Astrocyte (in vitro differentiated cells and primary cell): ENCODE measurements at regions not wholly inside any gene's neighbourhood (a gene's known extent, or its start where the extent isn't known, plus 50 kb on each side); places are given as distances from the start of the nearest gene placed in this dataset.

ENCODE experiments used
- DNase-seq: peaks from one replicate; pipeline ENCODE4 v3.0.0-alpha.2; 2010; ENCODE audit warnings: low read depth
- FAIRE-seq: peaks from 2 replicates; lab custom pipeline; 2011; peaks lifted over from hg19 to GRCh38; lab: Jason Lieb, UNC
- H2AFZ ChIP-seq: 2 replicates; pipeline ENCODE4 v1.6.0; 2012; ENCODE audit warnings: low read depth, low read length, inconsistent platforms
- H3K27ac ChIP-seq: 2 replicates; pipeline ENCODE4 v1.5.1; 2011; ENCODE audit warnings: low read depth, low read length, inconsistent platforms
- H3K27me3 ChIP-seq: 2 replicates; pipeline ENCODE4 v1.6.0; 2011; ENCODE audit warnings: low read length, inconsistent platforms; ENCODE audit not compliant: insufficient read depth
- H3K36me3 ChIP-seq: 2 replicates; pipeline ENCODE4 v1.5.1; 2011; ENCODE audit warnings: low read length, inconsistent platforms; ENCODE audit not compliant: insufficient read depth
- H3K4me1 ChIP-seq: 2 replicates; pipeline ENCODE4 v1.5.1; 2011; ENCODE audit warnings: low read length, inconsistent platforms; ENCODE audit not compliant: insufficient read depth
- H3K4me2 ChIP-seq: 2 replicates; pipeline ENCODE4 v1.6.0; 2012; ENCODE audit warnings: low read length, inconsistent platforms
- H3K4me3 ChIP-seq: 2 replicates; pipeline ENCODE4 v1.5.1; 2011; ENCODE audit warnings: low read depth, mild to moderate bottlenecking, low read length, inconsistent platforms; ENCODE audit not compliant: insufficient read depth
- H3K79me2 ChIP-seq: 2 replicates; pipeline ENCODE4 v1.6.0; 2012; ENCODE audit warnings: mild to moderate bottlenecking, low read length, inconsistent platforms; ENCODE audit not compliant: insufficient read depth
- H3K9ac ChIP-seq: 2 replicates; pipeline ENCODE4 v1.6.0; 2012; ENCODE audit warnings: mild to moderate bottlenecking, low read length, inconsistent platforms
- H3K9me3 ChIP-seq: 2 replicates; pipeline ENCODE4 v1.5.1; 2012; ENCODE audit warnings: low read depth, mild to moderate bottlenecking, low read length, inconsistent platforms; ENCODE audit not compliant: insufficient read depth
- H4K20me1 ChIP-seq: 2 replicates; pipeline ENCODE4 v1.6.0; 2012; ENCODE audit warnings: low read length, inconsistent platforms; ENCODE audit not compliant: insufficient read depth
- H3K27ac Mint-ChIP-seq: one replicate; pipeline ENCODE4 v1.8.0; 2021; ENCODE audit warnings: mild to moderate bottlenecking, mixed read lengths; ENCODE audit not compliant: unreplicated experiment
- H3K27me3 Mint-ChIP-seq: one replicate; pipeline ENCODE4 v1.8.0; 2021; ENCODE audit warnings: low read depth, mixed read lengths; ENCODE audit not compliant: unreplicated experiment
- H3K36me3 Mint-ChIP-seq: one replicate; pipeline ENCODE4 v1.8.0; 2021; ENCODE audit warnings: low read depth, mixed read lengths; ENCODE audit not compliant: unreplicated experiment
- H3K4me1 Mint-ChIP-seq: one replicate; pipeline ENCODE4 v1.8.0; 2021; ENCODE audit warnings: low read depth, mixed read lengths; ENCODE audit not compliant: unreplicated experiment
- H3K4me3 Mint-ChIP-seq: one replicate; pipeline ENCODE4 v1.8.0; 2021; ENCODE audit warnings: mild to moderate bottlenecking, moderate library complexity, mixed read lengths; ENCODE audit not compliant: unreplicated experiment
- H3K9me3 Mint-ChIP-seq: one replicate; pipeline ENCODE4 v1.8.0; 2021; ENCODE audit warnings: mild to moderate bottlenecking, mixed read lengths; ENCODE audit not compliant: unreplicated experiment
- CTCF ChIP-seq: IDR thresholded peaks from 2 replicates; pipeline ENCODE4 v1.5.1; 2011; ENCODE audit warnings: low read depth, mild to moderate bottlenecking, inconsistent platforms, low read length, moderate library complexity; ENCODE audit not compliant: insufficient read depth
- EZH2 ChIP-seq: IDR thresholded peaks from 2 replicates; pipeline ENCODE4 v1.6.1; 2012; ENCODE audit warnings: mild to moderate bottlenecking, low read length, inconsistent platforms; ENCODE audit not compliant: insufficient read depth

DNA sequence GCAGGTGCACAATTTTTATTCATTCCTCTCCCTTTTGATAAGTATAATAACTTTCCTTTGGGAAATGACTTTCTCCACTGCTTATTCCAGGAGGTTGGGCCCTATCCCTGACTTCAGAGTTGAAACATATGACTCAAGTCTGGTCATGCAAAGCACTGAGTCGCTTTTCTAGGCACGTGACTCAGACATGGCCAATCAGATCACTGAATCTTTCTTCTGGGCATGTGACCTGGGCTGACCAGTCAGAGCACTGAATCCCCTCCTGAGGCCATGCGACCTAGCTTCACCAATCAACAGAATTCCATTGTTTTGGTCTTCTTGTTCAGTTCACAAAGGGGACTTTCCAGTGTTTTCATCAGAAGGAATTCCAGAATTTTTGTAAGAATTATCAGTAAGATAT is 377.1 kb upstream of the KITLG start:
- peaks cover 3% of the 10 kb centered on the region for H3K27me3 Mint-ChIP-seq
- H3K4me3 Mint-ChIP-seq: no peak overlapping the region
- H3K36me3 Mint-ChIP-seq: no peaks in the 10 kb centered on the region
- no peaks in the 10 kb centered on the region for H3K9me3 ChIP-seq
- H3K4me1 Mint-ChIP-seq: peaks cover 17% of the 10 kb centered on the region
- no peaks in the 10 kb centered on the region for H3K9me3 Mint-ChIP-seq
- no peaks in the 10 kb centered on the region for H3K79me2 ChIP-seq
- no peak overlapping the region for H3K27ac ChIP-seq
- no peak overlapping the region for H2AFZ ChIP-seq
- no peak overlapping the region for H3K9ac ChIP-seq
- H3K36me3 ChIP-seq: no peaks in the 10 kb centered on the region
- TF ChIP-seq CTCF (no peak), EZH2 (no peak)
- no peaks in the 10 kb centered on the region for H3K27me3 ChIP-seq
- FAIRE-seq (no peak), DNase-seq (no peak)
- no peak overlapping the region for H3K4me3 ChIP-seq
- no peaks in the 10 kb centered on the region for H4K20me1 ChIP-seq
- H3K27ac Mint-ChIP-seq: no peak overlapping the region
- no peak overlapping the region for H3K4me2 ChIP-seq
- H3K4me1 ChIP-seq: peaks cover 10% of the 10 kb centered on the region

- H3K9me3 Mint-ChIP-seq: no peaks in the 10 kb centered on the region
- H3K4me3 Mint-ChIP-seq: no peak overlapping the region
- H3K36me3 Mint-ChIP-seq: no peaks in the 10 kb centered on the region
- no peak for FAIRE-seq
- no peak overlapping the region for H3K27ac Mint-ChIP-seq
- H3K27ac ChIP-seq: no peak overlapping the region
- H2AFZ ChIP-seq: no peak overlapping the region
- H3K4me1 ChIP-seq: peaks cover 10% of the 10 kb centered on the region
- H3K27me3 ChIP-seq: no peaks in the 10 kb centered on the region
- no peak for DNase-seq
- peaks cover 13% of the 10 kb centered on the region for H3K4me1 Mint-ChIP-seq
- no peaks in the 10 kb centered on the region for H3K36me3 ChIP-seq
- H3K79me2 ChIP-seq: no peaks in the 10 kb centered on the region
- peaks cover 3% of the 10 kb centered on the region for H3K27me3 Mint-ChIP-seq
- no peak overlapping the region for H3K4me3 ChIP-seq
- H4K20me1 ChIP-seq: no peaks in the 10 kb centered on the region
- TF ChIP-seq CTCF (no peak), EZH2 (no peak)
- H3K4me2 ChIP-seq: no peak overlapping the region
- no peaks in the 10 kb centered on the region for H3K9me3 ChIP-seq
- H3K9ac ChIP-seq: no peak overlapping the region
Measured at GRCh38 chr12:88955531-88955930, 375.3 kb upstream of the KITLG start.

DNA sequence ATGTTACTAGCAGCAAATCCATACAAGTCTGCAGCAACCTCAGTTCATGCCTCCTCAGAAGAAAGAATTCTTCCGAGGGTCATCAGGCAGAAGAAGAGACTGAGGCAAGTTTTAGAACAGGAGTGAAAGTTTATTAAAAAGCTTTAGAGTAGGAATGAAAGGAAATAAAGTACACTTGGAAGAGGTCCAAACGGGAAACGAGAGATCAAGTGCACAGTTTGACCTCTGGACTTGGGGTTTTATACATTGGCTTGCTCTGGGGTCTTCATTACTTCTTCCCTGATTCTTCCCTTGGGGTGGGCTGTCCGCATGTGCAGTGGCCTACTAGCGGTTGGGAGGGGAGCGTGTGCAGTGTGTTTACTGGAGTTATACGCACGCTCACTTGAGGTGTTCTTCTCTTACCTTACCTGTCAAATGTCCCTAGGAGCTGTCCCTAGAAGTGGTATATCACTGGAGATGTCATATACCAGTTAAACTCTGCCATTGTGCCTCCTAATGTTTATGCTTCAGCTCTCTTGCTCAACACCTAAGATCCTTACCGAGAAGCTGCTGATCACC is 372.8 kb upstream of the KITLG start:
- Histone ChIP-seq H3K27ac (no peak overlapping the region), H3K4me3 (no peak overlapping the region), H3K4me2 (no peak overlapping the region), H3K9ac (no peak overlapping the region), H2AFZ (no peak overlapping the region), H3K4me1 (peaks cover 6% of the 10 kb centered on the region), H4K20me1 (no peaks in the 10 kb centered on the region), H3K79me2 (no peaks in the 10 kb centered on the region), H3K36me3 (no peaks in the 10 kb centered on the region), H3K27me3 (no peaks in the 10 kb centered on the region), H3K9me3 (no peaks in the 10 kb centered on the region)
- Mint-ChIP-seq H3K27me3 (peaks cover 3% of the 10 kb centered on the region), H3K4me1 (peaks cover 10% of the 10 kb centered on the region), H3K27ac (no peak overlapping the region), H3K4me3 (no peak overlapping the region), H3K36me3 (no peaks in the 10 kb centered on the region), H3K9me3 (peaks cover 2% of the 10 kb centered on the region)
- FAIRE-seq (no peak), DNase-seq (no peak)
- TF ChIP-seq CTCF: no peak
- TF ChIP-seq EZH2: no peak
